Neural cell (in vitro differentiated cells): ENCODE measurements at regions not wholly inside any gene's neighbourhood (a gene's known extent, or its start where the extent isn't known, plus 50 kb on each side); places are given as distances from the start of the nearest gene placed in this dataset.

Experiments
- H2AFZ ChIP-seq: fragments of 200-600, 300-800 bp; sonication (generic), shearing (Covaris generic); 2 replicates; pipeline ENCODE4 v1.6.0; 2014; ENCODE audit warnings: low read depth, mild to moderate bottlenecking, antibody characterized with exemption, low read length, moderate library complexity
- H3F3A ChIP-seq: fragments of 200-600 bp; shearing (Covaris generic); 2 replicates; pipeline ENCODE4 v1.6.1; 2016; ENCODE audit warnings: mild to moderate bottlenecking, moderate library complexity, mixed read lengths, antibody characterized with exemption, low read length; ENCODE audit not compliant: insufficient read depth, poor library complexity, severe bottlenecking
- H3K27ac ChIP-seq: fragments of 200-600, 300-800 bp; sonication (generic), shearing (Covaris generic); 2 replicates; pipeline ENCODE4 v1.5.1; 2014; ENCODE audit warnings: mild to moderate bottlenecking, low read length, moderate library complexity
- H3K27me3 ChIP-seq: fragments of 300-800, 200-600 bp; sonication (generic), shearing (Covaris generic); 2 replicates; pipeline ENCODE4 v1.6.0; 2014; ENCODE audit warnings: mild to moderate bottlenecking, low read depth, low read length, moderate library complexity; ENCODE audit not compliant: insufficient read depth
- H3K36me3 ChIP-seq: fragments of 300-800, 200-600 bp; sonication (generic), shearing (Covaris generic); 2 replicates; pipeline ENCODE4 v1.5.1; 2014; ENCODE audit warnings: mild to moderate bottlenecking, antibody characterized with exemption, low read length, moderate library complexity; ENCODE audit not compliant: insufficient read depth
- H3K4me2 ChIP-seq: fragments of 300-800, 200-600 bp; sonication (generic), shearing (Covaris generic); 2 replicates; pipeline ENCODE4 v1.6.0; 2014; ENCODE audit warnings: mild to moderate bottlenecking, low read length
- H3K4me3 ChIP-seq: fragments of 300-800, 200-600 bp; sonication (generic), shearing (Covaris generic); 2 replicates; pipeline ENCODE4 v1.5.1; 2014; ENCODE audit warnings: mild to moderate bottlenecking, low read length, moderate library complexity
- H3K79me2 ChIP-seq: fragments of 200-600 bp; shearing (Covaris generic); replicated peaks from 2 replicates; pipeline ENCODE4 v1.6.0; 2014; ENCODE audit warnings: mild to moderate bottlenecking, low read length, moderate library complexity; ENCODE audit not compliant: insufficient read depth
- H3K9ac ChIP-seq: fragments of 300-800, 200-600 bp; sonication (generic), shearing (Covaris generic); 2 replicates; pipeline ENCODE4 v1.6.1; 2016; ENCODE audit warnings: mild to moderate bottlenecking, low read length, mixed read lengths
- H3K9me2 ChIP-seq: fragments of 200-600 bp; shearing (Covaris generic); 2 replicates; pipeline ENCODE4 v1.6.1; 2016; ENCODE audit warnings: mild to moderate bottlenecking, low read length, mixed read lengths; ENCODE audit not compliant: insufficient read depth
- H3K9me3 ChIP-seq: fragments of 200-600, 300-800 bp; sonication (generic), shearing (Covaris generic); 2 replicates; pipeline ENCODE4 v1.6.1; 2016; ENCODE audit warnings: mild to moderate bottlenecking, mixed run types, low read length, moderate library complexity, mixed read lengths
- H4K20me1 ChIP-seq: fragments of 200-600 bp; shearing (Covaris generic); 2 replicates; pipeline ENCODE4 v1.6.1; 2016; ENCODE audit warnings: mild to moderate bottlenecking, mixed run types; ENCODE audit not compliant: insufficient read depth
- EP300 ChIP-seq: fragments of 450-650 bp; conservative IDR thresholded peaks from 2 replicates; pipeline ENCODE4 v1.6.1; 2014; ENCODE audit warnings: antibody characterized with exemption, mild to moderate bottlenecking, moderate library complexity; ENCODE audit not compliant: poor library complexity, severe bottlenecking
- EZH2 ChIP-seq: fragments of 200-600, 300-800 bp; shearing (Covaris generic), sonication (generic); IDR thresholded peaks from 2 replicates; pipeline ENCODE4 v1.6.1; 2014; ENCODE audit warnings: antibody characterized with exemption, low read length, borderline replicate concordance, mild to moderate bottlenecking; ENCODE audit not compliant: insufficient read depth, poor library complexity, severe bottlenecking
- MXI1 ChIP-seq: fragments of 450-650 bp; conservative IDR thresholded peaks from 2 replicates; pipeline ENCODE4 v1.6.1; 2014; ENCODE audit warnings: antibody characterized with exemption, mild to moderate bottlenecking; ENCODE audit not compliant: poor library complexity, severe bottlenecking
- POLR2AphosphoS5 ChIP-seq: IDR thresholded peaks from 2 replicates; pipeline ENCODE4 v1.6.1; 2012
- RAD21 ChIP-seq: fragments of 450-650 bp; conservative IDR thresholded peaks from 2 replicates; pipeline ENCODE4 v1.6.1; 2014; ENCODE audit warnings: antibody characterized with exemption, mild to moderate bottlenecking, moderate library complexity
- SMC3 ChIP-seq: fragments of 450-650 bp; conservative IDR thresholded peaks from 2 replicates; pipeline ENCODE4 v1.6.1; 2014; ENCODE audit warnings: antibody characterized with exemption, mild to moderate bottlenecking, moderate library complexity; ENCODE audit not compliant: poor library complexity
- TAF1 ChIP-seq: IDR thresholded peaks from 2 replicates; pipeline ENCODE4 v1.6.1; 2012; ENCODE audit warnings: low read depth
- TF ChIP-seq, protein P1 (sequence below): IDR thresholded peaks from 2 replicates; pipeline ENCODE4 v1.6.1; 2012; ENCODE audit warnings: borderline replicate concordance
- TF ChIP-seq, protein P2 (sequence below): fragments of 450-650 bp; IDR thresholded peaks from 2 replicates; pipeline ENCODE4 v1.5.1; 2014; ENCODE audit warnings: antibody characterized with exemption, mild to moderate bottlenecking, moderate library complexity; ENCODE audit not compliant: poor library complexity, severe bottlenecking

DNA sequence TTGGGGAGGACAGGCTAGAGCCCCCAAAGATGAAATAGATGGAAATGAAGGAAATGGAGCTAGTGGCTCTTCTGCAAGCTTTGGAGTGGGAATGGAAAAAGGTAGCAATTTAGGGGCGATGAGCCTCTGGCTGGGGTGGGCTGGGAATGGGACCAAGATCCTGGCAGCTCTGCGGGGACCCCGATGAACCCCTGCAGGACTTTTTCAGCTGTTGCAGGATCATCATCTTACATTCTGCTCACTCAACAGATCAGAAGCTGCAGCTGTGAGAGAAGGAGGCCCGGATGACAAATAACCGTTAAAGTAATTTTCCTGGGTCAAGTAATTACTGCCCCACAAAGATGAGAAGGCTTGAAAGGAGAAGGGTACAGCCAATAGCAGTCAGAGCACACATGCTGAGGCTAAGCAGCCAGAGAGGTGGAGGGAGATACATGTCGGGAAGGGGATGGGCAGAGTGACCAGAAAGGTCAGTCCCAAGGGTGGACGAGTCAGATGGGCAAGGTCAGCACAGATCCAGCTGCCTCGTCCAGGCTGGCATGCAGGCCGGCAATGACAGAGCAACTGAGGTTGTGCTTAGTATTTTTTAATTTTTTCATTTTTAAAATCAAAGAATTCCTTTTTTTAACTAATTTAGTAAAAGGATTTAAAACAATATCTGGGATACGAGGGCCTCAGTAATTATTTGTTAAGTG, 245.0 kb upstream of the RAB6C start:
- Histone ChIP-seq H3K27ac (no peak overlapping the region), H3K36me3 (no peaks in the 10 kb centered on the region), H3K4me3 (no peak overlapping the region), H3K4me2 (no peak overlapping the region), H3K9me3 (no peaks in the 10 kb centered on the region), H3K79me2 (no peaks in the 10 kb centered on the region), H4K20me1 (no peaks in the 10 kb centered on the region), H2AFZ (no peak overlapping the region), H3K9me2 (no peaks in the 10 kb centered on the region), H3K9ac (no peak overlapping the region), H3K27me3 (no peaks in the 10 kb centered on the region), H3F3A (no peaks in the 10 kb centered on the region)
- TF ChIP-seq SMC3 (no peak), RAD21 (no peak), MXI1 (no peak), EZH2 (no peak), EP300 (no peak)
- TF ChIP-seq, protein P1, sequence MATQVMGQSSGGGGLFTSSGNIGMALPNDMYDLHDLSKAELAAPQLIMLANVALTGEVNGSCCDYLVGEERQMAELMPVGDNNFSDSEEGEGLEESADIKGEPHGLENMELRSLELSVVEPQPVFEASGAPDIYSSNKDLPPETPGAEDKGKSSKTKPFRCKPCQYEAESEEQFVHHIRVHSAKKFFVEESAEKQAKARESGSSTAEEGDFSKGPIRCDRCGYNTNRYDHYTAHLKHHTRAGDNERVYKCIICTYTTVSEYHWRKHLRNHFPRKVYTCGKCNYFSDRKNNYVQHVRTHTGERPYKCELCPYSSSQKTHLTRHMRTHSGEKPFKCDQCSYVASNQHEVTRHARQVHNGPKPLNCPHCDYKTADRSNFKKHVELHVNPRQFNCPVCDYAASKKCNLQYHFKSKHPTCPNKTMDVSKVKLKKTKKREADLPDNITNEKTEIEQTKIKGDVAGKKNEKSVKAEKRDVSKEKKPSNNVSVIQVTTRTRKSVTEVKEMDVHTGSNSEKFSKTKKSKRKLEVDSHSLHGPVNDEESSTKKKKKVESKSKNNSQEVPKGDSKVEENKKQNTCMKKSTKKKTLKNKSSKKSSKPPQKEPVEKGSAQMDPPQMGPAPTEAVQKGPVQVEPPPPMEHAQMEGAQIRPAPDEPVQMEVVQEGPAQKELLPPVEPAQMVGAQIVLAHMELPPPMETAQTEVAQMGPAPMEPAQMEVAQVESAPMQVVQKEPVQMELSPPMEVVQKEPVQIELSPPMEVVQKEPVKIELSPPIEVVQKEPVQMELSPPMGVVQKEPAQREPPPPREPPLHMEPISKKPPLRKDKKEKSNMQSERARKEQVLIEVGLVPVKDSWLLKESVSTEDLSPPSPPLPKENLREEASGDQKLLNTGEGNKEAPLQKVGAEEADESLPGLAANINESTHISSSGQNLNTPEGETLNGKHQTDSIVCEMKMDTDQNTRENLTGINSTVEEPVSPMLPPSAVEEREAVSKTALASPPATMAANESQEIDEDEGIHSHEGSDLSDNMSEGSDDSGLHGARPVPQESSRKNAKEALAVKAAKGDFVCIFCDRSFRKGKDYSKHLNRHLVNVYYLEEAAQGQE = no peak

DNA sequence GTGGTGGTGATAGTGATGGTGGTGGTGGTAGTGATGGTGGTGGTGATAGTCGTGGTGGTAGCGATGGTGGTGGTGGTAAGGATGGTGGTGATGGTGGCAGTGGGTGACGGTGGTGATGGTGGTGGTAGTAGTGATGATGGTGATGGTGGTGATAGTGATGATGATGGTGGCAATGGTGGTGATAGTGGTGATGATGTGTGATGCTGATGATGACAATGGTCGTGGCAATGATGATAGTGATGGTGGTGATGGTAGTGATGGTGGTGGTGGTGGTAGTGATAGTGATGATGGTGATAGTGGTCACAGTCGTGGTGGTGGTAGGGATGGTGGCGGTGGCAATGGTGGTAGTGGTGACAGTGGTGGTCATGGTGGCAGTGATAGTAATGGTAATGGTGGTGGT, 243.9 kb upstream of the RAB6C start:
- H3K9me2 ChIP-seq = no peaks in the 10 kb centered on the region
- no peak for TF ChIP-seq TAF1
- TF ChIP-seq POLR2AphosphoS5 = no peak
- TF ChIP-seq EP300 = no peak
- TF ChIP-seq SMC3 = no peak
- TF ChIP-seq, protein P2, sequence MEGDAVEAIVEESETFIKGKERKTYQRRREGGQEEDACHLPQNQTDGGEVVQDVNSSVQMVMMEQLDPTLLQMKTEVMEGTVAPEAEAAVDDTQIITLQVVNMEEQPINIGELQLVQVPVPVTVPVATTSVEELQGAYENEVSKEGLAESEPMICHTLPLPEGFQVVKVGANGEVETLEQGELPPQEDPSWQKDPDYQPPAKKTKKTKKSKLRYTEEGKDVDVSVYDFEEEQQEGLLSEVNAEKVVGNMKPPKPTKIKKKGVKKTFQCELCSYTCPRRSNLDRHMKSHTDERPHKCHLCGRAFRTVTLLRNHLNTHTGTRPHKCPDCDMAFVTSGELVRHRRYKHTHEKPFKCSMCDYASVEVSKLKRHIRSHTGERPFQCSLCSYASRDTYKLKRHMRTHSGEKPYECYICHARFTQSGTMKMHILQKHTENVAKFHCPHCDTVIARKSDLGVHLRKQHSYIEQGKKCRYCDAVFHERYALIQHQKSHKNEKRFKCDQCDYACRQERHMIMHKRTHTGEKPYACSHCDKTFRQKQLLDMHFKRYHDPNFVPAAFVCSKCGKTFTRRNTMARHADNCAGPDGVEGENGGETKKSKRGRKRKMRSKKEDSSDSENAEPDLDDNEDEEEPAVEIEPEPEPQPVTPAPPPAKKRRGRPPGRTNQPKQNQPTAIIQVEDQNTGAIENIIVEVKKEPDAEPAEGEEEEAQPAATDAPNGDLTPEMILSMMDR = no peak
- TF ChIP-seq, protein P1 = no peak
- TF ChIP-seq EZH2 = no peak
- TF ChIP-seq RAD21 = no peak
- no peak for TF ChIP-seq MXI1

More for the DNA sequence above, 243.9 kb upstream of the RAB6C start:
- no peaks in the 10 kb centered on the region for H3K27me3 ChIP-seq
- H3K9ac ChIP-seq = no peak overlapping the region
- H3K4me2 ChIP-seq = no peak overlapping the region
- no peak overlapping the region for H3K4me3 ChIP-seq
- H3K9me3 ChIP-seq = no peaks in the 10 kb centered on the region
- H2AFZ ChIP-seq = no peak overlapping the region
- H3K79me2 ChIP-seq = no peaks in the 10 kb centered on the region
- H3F3A ChIP-seq = no peaks in the 10 kb centered on the region
- no peaks in the 10 kb centered on the region for H3K36me3 ChIP-seq
- H3K27ac ChIP-seq = no peak overlapping the region
- H4K20me1 ChIP-seq = no peaks in the 10 kb centered on the region
